HepG2 (cell line): ENCODE measurements at regions not wholly inside any gene's neighbourhood (a gene's known extent, or its start where the extent isn't known, plus 50 kb on each side); places are given as distances from the start of the nearest gene placed in this dataset.
A peak's percentile ranks its signal among the peaks of the same experiment; 100 is the strongest.

ENCODE experiments used
- ATAC-seq: fragments of 200-7000 bp; cut with Tn5 transposase; 3 replicates; pipeline ENCODE4 v1.9.1; 2020; ENCODE audit warnings: mild to moderate bottlenecking, moderate library complexity
- BruUV-seq: library from RNA; stranded (reverse); fragments of 400-500 nt; replicated peaks from 2 replicates; lab custom pipeline; 2021; lab: Mats Ljungman, UMichigan
- CTCF ChIA-PET: fragments of 300-600 bp; formaldehyde crosslinking; extraction: SDS; loops from one replicate; lab custom pipeline; 2021; ENCODE audit warnings: low total read pairs, inconsistent platforms, low intra/inter-chr PET ratio; lab: Yijun Ruan, JAX
- POLR2A ChIA-PET: fragments of 350-600 bp; sonication (Branson Sonifier 250); formaldehyde crosslinking; loops from one replicate; lab custom pipeline; 2020; ENCODE audit warnings: antibody characterized with exemption, inconsistent platforms; lab: Yijun Ruan, JAX
- DNase-seq: peaks from one replicate; pipeline ENCODE4 v3.0.0-alpha.2; 2015; ENCODE audit warnings: low spot score
- FAIRE-seq: peaks from 3 replicates; lab custom pipeline; 2011; peaks lifted over from hg19 to GRCh38; lab: Jason Lieb, UNC
- H2AFZ ChIP-seq: one replicate; pipeline ENCODE4 v1.6.1; 2011; ENCODE audit warnings: low read length, inconsistent platforms
- H3K27ac ChIP-seq: fragments of 300-600 bp; 3 replicates; pipeline ENCODE4 v1.8.0; 2011; ENCODE audit warnings: mixed run types, mild to moderate bottlenecking, mixed read lengths, low read length, inconsistent platforms; ENCODE audit not compliant: insufficient read depth; ENCODE audit errors: extremely low read length
- H3K27me3 ChIP-seq, 2 experiments: fragments of 200-600 bp in 1 of 2; 2 replicates in 1 of 2; 3 replicates in 1 of 2; pipeline versions ENCODE4 v1.6.0 to v1.8.0; 2011; ENCODE audit warnings: low read length in 2 of 2, mild to moderate bottlenecking in 2 of 2, moderate library complexity in 2 of 2, inconsistent platforms in 1 of 2; ENCODE audit not compliant: insufficient read depth in 2 of 2, control insufficient read depth in 1 of 2
- H3K36me3 ChIP-seq, 2 experiments: fragments of 200-600 bp in 1 of 2; replicated peaks in 1 of 2; 2 replicates in 1 of 2; 3 replicates in 1 of 2; pipeline versions ENCODE4 v1.5.1 to v1.8.0; 2011; ENCODE audit warnings: low read length in 2 of 2, inconsistent platforms in 1 of 2; ENCODE audit not compliant: insufficient read depth in 2 of 2, control insufficient read depth in 1 of 2
- H3K4me1 ChIP-seq: 2 replicates; pipeline ENCODE4 v1.5.1; 2012; ENCODE audit warnings: low read length, inconsistent platforms; ENCODE audit not compliant: insufficient read depth
- H3K4me2 ChIP-seq: 2 replicates; pipeline ENCODE4 v1.6.0; 2011; ENCODE audit warnings: low read depth, low read length, inconsistent platforms
- H3K4me3 ChIP-seq, 3 experiments: fragments of 200-600 bp in 1 of 3; sonication (generic), shearing (Covaris generic) in 1 of 3; replicated peaks in 1 of 3; 2 replicates each; pipeline ENCODE4 v1.5.1; 2011 to 2016; ENCODE audit warnings: low read length in 3 of 3, inconsistent platforms in 2 of 3, low read depth in 2 of 3, mild to moderate bottlenecking in 2 of 3, control low read depth in 1 of 3, mixed read lengths in 1 of 3; ENCODE audit not compliant: insufficient read depth in 1 of 3
- H3K79me2 ChIP-seq: one replicate; pipeline ENCODE4 v1.6.1; 2011; ENCODE audit warnings: low read length, inconsistent platforms; ENCODE audit not compliant: insufficient read depth
- H3K9ac ChIP-seq: 2 replicates; pipeline ENCODE4 v1.6.0; 2011; ENCODE audit warnings: mild to moderate bottlenecking, low read depth, low read length, inconsistent platforms; ENCODE audit not compliant: insufficient read depth
- H3K9me3 ChIP-seq: 2 replicates; pipeline ENCODE4 v1.5.1; 2012; ENCODE audit warnings: mild to moderate bottlenecking, low read length
- H4K20me1 ChIP-seq: 2 replicates; pipeline ENCODE4 v1.6.0; 2011; ENCODE audit warnings: inconsistent platforms, mild to moderate bottlenecking, low read length, moderate library complexity; ENCODE audit not compliant: insufficient read depth
- ARNTL ChIP-seq: sonication (generic); formaldehyde crosslinking; IDR thresholded peaks from 2 replicates; pipeline ENCODE4 v1.4.0; 2020; ENCODE audit warnings: mild to moderate bottlenecking, missing genetic modification reagents
- CEBPB ChIP-seq: IDR thresholded peaks from 2 replicates; pipeline ENCODE4 v1.6.1; 2011; ENCODE audit warnings: low read depth, low read length, improper control_type of control experiment, borderline replicate concordance
- CEBPG ChIP-seq: IDR thresholded peaks from 2 replicates; pipeline ENCODE4 v1.6.1; 2016
- CENPX ChIP-seq: sonication (generic); formaldehyde crosslinking; IDR thresholded peaks from 2 replicates; pipeline ENCODE4 v1.9.0; 2021; ENCODE audit warnings: mild to moderate bottlenecking, missing genetic modification reagents, moderate library complexity
- CHD2 ChIP-seq: IDR thresholded peaks from 2 replicates; pipeline ENCODE4 v1.6.1; 2011; ENCODE audit warnings: low read depth, low read length, improper control_type of control experiment
- DR1 ChIP-seq: sonication (generic); formaldehyde crosslinking; IDR thresholded peaks from 2 replicates; pipeline ENCODE4 v1.8.0; 2021; ENCODE audit warnings: mild to moderate bottlenecking, missing genetic modification reagents, inconsistent platforms
- FOXA1 ChIP-seq, 2 experiments: fragments of 450-650 bp in 1 of 2; sonication (generic) in 1 of 2; formaldehyde crosslinking in 1 of 2; IDR thresholded peaks; 2 replicates each; pipeline versions ENCODE4 v1.4.0 to v1.6.1; 2016 to 2020; ENCODE audit warnings: missing genetic modification reagents in 1 of 2
- KDM2A ChIP-seq: sonication (generic); formaldehyde crosslinking; IDR thresholded peaks from 2 replicates; pipeline ENCODE4 v1.4.0; 2020; ENCODE audit warnings: low read depth, missing genetic modification reagents, borderline replicate concordance
- KLF9 ChIP-seq: IDR thresholded peaks from 2 replicates; pipeline ENCODE4 v1.6.1; 2016; ENCODE audit warnings: low read depth
- RBFOX2 ChIP-seq: fragments of 200-400 bp; formaldehyde crosslinking; IDR thresholded peaks from 2 replicates; pipeline ENCODE4 v1.6.1; 2017; ENCODE audit warnings: low read depth, mild to moderate bottlenecking, low read length
- SAFB2 ChIP-seq: sonication (generic); formaldehyde crosslinking; IDR thresholded peaks from 2 replicates; pipeline ENCODE4 v1.5.1; 2020; ENCODE audit warnings: missing genetic modification reagents, low read depth, mild to moderate bottlenecking, borderline replicate concordance
- SETDB1 ChIP-seq: sonication (generic); formaldehyde crosslinking; IDR thresholded peaks from 2 replicates; pipeline ENCODE4 v1.5.1; 2020; ENCODE audit warnings: missing genetic modification reagents, mild to moderate bottlenecking, borderline replicate concordance
- ZMAT3 ChIP-seq: sonication (generic); formaldehyde crosslinking; conservative IDR thresholded peaks from 2 replicates; pipeline ENCODE4 v1.7.0; 2021; ENCODE audit warnings: missing genetic modification reagents
- ZNF564 ChIP-seq: sonication (generic); formaldehyde crosslinking; IDR thresholded peaks from 2 replicates; pipeline ENCODE4 v1.8.1; 2023; ENCODE audit warnings: mild to moderate bottlenecking, missing genetic modification reagents
- WGBS: methylation state at CpG from one replicate; pipeline ENCODE4 v1.1.6; 2017; ENCODE audit warnings: low lambda C conversion rate; 5-methylcytosine and 5-hydroxymethylcytosine counted together
- in situ Hi-C: cut with HindIII; loops from 2 replicates; pipeline ENCODE4 v1.10.0; 2017; ENCODE audit warnings: low pct_unique_long_range_greater_than_20kb; ENCODE audit not compliant: extremely low pct_ligation_motif_present
- intact Hi-C: fragments of 100-400 bp; cut with micrococcal nuclease; formaldehyde crosslinking; loops from one replicate; pipeline ENCODE4 v1.10.0; 2022; ENCODE audit not compliant: unreplicated experiment
- TF ChIP-seq, protein P1 (sequence below): conservative IDR thresholded peaks from 2 replicates; pipeline ENCODE4 v1.6.1; 2018; ENCODE audit warnings: missing genetic modification reagents
- TF ChIP-seq, protein P2 (sequence below): sonication (generic); formaldehyde crosslinking; IDR thresholded peaks from 2 replicates; pipeline ENCODE4 v1.4.0; 2020; ENCODE audit warnings: mild to moderate bottlenecking, low read depth, missing genetic modification reagents
- TF ChIP-seq, protein P3 (sequence below): sonication (generic); formaldehyde crosslinking; conservative IDR thresholded peaks from 2 replicates; pipeline ENCODE4 v1.8.0; 2022; ENCODE audit warnings: missing genetic modification reagents

DNA sequence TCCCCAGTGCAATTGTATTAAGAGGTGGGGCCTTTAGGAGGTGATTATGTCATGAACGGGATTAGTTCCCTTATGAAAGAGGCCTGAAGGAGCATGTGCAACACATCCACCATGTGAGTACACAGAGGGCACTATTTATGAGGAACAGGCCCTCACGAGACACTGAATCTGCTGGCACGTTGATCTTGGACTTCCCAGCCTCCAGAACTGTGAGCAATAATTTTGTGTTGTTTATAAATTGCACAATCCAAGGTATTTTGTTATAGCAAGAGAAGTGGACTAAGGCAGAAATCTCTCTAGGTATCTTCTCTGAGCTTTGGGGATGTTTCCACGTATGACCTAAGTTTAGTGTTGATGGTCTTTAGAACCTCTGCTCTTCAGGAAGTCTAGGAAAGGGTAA, 149.3 kb upstream of the CBLB start:
- WGBS: 4% methylated on average over 4 of the region's 4 CpGs
- Histone ChIP-seq H3K79me2 (no peaks in the 10 kb centered on the region), H4K20me1 (no peaks in the 10 kb centered on the region), H3K4me3 (no peak overlapping the region), H3K27me3 (no peaks in the 10 kb centered on the region; a peak in 1 of 5 replicates), H3K36me3 (no peaks in the 10 kb centered on the region), H3K4me2 (no peak overlapping the region), H3K4me1 (no peaks in the 10 kb centered on the region), H3K27ac (no peak overlapping the region), H3K9ac (no peak overlapping the region), H3K9me3 (no peaks in the 10 kb centered on the region), H2AFZ (no peak overlapping the region)
- TF ChIP-seq ZMAT3 (CRISPR knock-in tag) (no peak), CEBPG (CRISPR knock-in tag) (0 out of 2 replicates have a peak, but pooled peaks have one; percentile 8), ARNTL (CRISPR knock-in tag) (no peak), KLF9 (CRISPR knock-in tag) (no peak), RBFOX2 (no peak), ZNF564 (CRISPR knock-in tag) (peak; percentile 83; the same call in 1 of the 2 replicates), CENPX (CRISPR knock-in tag) (no peak), SAFB2 (CRISPR knock-in tag) (no peak), DR1 (CRISPR knock-in tag) (no peak), CHD2 (no peak), KDM2A (CRISPR knock-in tag) (no peak), SETDB1 (CRISPR knock-in tag) (no peak), CEBPB (peak; percentile 79), FOXA1 (IDR thresholded peaks at IDR 0.05) (no peak), FOXA1 (CRISPR knock-in tag; IDR thresholded peaks at IDR 0.05) (no peak)
- TF ChIP-seq, protein P1, sequence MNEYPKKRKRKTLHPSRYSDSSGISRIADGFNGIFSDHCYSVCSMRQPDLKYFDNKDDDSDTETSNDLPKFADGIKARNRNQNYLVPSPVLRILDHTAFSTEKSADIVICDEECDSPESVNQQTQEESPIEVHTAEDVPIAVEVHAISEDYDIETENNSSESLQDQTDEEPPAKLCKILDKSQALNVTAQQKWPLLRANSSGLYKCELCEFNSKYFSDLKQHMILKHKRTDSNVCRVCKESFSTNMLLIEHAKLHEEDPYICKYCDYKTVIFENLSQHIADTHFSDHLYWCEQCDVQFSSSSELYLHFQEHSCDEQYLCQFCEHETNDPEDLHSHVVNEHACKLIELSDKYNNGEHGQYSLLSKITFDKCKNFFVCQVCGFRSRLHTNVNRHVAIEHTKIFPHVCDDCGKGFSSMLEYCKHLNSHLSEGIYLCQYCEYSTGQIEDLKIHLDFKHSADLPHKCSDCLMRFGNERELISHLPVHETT (CRISPR knock-in tag): no peak
- TF ChIP-seq, protein P2, sequence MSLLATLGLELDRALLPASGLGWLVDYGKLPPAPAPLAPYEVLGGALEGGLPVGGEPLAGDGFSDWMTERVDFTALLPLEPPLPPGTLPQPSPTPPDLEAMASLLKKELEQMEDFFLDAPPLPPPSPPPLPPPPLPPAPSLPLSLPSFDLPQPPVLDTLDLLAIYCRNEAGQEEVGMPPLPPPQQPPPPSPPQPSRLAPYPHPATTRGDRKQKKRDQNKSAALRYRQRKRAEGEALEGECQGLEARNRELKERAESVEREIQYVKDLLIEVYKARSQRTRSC (CRISPR knock-in tag): no peak
- TF ChIP-seq, protein P3, sequence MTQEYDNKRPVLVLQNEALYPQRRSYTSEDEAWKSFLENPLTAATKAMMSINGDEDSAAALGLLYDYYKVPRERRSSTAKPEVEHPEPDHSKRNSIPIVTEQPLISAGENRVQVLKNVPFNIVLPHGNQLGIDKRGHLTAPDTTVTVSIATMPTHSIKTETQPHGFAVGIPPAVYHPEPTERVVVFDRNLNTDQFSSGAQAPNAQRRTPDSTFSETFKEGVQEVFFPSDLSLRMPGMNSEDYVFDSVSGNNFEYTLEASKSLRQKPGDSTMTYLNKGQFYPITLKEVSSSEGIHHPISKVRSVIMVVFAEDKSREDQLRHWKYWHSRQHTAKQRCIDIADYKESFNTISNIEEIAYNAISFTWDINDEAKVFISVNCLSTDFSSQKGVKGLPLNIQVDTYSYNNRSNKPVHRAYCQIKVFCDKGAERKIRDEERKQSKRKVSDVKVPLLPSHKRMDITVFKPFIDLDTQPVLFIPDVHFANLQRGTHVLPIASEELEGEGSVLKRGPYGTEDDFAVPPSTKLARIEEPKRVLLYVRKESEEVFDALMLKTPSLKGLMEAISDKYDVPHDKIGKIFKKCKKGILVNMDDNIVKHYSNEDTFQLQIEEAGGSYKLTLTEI (CRISPR knock-in tag): no peak
- ATAC-seq: no peak
- no peak for FAIRE-seq
- intact Hi-C loops: no loop called here
- POLR2A ChIA-PET: no interaction called here
- in situ Hi-C loops: no loop called here
- no TSS peak for BruUV-seq
- DNase-seq: no peak
- CTCF ChIA-PET: no interaction called here
